Thyroid gland (tissue), 4 donors: ENCODE measurements at regions not wholly inside any gene's neighbourhood (a gene's known extent, or its start where the extent isn't known, plus 50 kb on each side); places are given as distances from the start of the nearest gene placed in this dataset.

Experiments
- POLR2A ChIP-seq, 2 donors: fragments of 450-650 bp; IDR thresholded peaks; one replicate each; pipeline ENCODE4 v1.6.1; 2017; ENCODE audit warnings: antibody characterized with exemption in 2 of 2, mild to moderate bottlenecking in 2 of 2, moderate library complexity in 1 of 2
- TF ChIP-seq, protein P1 (sequence below), 6 experiments: fragments of 200-600 bp in 3 of 6; fragments of 450-650 bp in 3 of 6; sonication (generic) in 3 of 6; IDR thresholded peaks; one replicate each; pipeline ENCODE4 v1.5.1; 2016 to 2019; ENCODE audit warnings: antibody characterized with exemption in 6 of 6, mild to moderate bottlenecking in 2 of 6, inconsistent platforms in 1 of 6, moderate library complexity in 1 of 6

DNA sequence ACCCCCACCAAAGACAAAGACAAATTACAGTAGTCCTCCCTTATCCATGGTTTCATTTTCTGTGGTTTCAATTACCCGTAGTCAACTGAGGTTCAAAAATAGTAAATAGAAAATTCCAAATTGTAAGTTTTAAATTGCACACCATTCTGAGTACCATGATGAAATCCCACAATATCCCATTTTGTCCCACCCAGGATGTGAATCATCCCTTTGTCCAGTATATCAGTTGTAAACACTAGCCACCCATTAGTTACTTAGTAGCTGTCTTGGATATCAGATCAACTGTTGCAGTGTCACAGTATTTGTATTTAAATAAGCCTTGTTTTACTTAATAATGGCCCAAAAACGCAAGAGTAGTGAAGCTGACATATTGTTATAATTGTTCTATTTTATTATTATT is 364.0 kb upstream of the ARID1B start:
- TF ChIP-seq, protein P1, sequence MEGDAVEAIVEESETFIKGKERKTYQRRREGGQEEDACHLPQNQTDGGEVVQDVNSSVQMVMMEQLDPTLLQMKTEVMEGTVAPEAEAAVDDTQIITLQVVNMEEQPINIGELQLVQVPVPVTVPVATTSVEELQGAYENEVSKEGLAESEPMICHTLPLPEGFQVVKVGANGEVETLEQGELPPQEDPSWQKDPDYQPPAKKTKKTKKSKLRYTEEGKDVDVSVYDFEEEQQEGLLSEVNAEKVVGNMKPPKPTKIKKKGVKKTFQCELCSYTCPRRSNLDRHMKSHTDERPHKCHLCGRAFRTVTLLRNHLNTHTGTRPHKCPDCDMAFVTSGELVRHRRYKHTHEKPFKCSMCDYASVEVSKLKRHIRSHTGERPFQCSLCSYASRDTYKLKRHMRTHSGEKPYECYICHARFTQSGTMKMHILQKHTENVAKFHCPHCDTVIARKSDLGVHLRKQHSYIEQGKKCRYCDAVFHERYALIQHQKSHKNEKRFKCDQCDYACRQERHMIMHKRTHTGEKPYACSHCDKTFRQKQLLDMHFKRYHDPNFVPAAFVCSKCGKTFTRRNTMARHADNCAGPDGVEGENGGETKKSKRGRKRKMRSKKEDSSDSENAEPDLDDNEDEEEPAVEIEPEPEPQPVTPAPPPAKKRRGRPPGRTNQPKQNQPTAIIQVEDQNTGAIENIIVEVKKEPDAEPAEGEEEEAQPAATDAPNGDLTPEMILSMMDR (IDR thresholded peaks at IDR 0.05), result no peak
- no peak for TF ChIP-seq POLR2A (IDR thresholded peaks at IDR 0.05)
